ENCODE measurements at regions not wholly inside any gene's neighbourhood (a gene's known extent, or its start where the extent isn't known, plus 50 kb on each side); places are given as distances from the start of the nearest gene placed in this dataset.
A peak's percentile ranks its signal among the peaks of the same experiment; 100 is the strongest.

DNA sequence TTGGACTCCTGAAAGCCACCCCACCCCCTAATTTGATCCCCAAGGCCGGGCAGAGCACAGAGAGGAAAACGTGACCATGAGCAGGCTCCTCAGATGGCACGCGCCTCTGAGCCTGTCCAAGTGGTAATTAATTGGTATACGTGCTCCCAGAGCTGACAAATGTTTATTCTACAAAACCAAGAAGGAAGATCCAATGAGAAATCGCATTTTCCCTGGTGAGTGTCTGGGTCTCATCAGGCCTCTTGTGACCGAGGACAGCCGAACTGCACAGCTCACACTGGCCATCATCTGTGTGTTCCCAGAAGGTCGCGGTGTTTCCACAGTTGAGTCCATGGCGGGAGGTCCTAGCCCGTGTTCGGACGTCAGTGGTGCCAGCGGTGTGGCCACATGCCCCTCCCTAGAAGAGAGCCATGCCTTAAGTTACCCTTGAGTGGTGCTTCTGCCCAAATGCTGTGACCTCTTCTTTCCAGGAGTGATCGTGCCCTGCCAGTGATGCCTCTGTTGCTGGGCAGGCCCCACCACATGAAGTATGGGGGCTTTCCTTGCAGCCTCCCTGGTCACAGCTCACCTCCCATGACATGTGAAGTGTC, 317.5 kb upstream of the RTL1 start:
- no peak for DNase-seq

DNA sequence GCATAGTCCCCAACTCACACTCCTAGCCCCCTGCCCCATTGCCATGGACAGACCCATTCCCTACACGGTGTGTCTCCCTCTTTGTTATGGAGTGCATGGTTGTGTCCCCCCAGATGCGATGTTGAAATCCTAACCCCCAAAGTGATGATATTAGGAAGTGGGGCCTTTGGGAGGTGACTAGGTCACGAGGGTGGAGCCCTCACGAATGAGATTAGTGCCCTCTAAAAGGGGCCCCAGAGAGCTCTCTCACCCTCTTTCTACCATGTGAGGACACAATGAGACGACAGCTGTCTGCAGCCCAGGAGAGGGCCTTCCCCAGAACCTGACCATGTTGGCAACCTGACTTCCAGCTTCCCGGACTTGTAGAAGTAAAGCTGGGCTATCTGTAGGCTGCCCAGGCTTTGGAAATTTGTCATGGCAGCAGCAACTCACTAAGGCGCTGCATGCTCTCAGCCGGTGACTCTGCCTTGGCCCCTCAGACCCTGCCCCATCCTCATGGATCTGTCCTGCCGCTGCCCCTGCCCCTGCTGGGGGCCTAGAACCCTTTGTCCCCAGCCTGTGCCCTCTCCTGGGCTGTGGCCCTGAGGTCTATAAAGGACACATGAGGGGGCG, 318.1 kb upstream of the RTL1 start:
- no peak for DNase-seq

DNA sequence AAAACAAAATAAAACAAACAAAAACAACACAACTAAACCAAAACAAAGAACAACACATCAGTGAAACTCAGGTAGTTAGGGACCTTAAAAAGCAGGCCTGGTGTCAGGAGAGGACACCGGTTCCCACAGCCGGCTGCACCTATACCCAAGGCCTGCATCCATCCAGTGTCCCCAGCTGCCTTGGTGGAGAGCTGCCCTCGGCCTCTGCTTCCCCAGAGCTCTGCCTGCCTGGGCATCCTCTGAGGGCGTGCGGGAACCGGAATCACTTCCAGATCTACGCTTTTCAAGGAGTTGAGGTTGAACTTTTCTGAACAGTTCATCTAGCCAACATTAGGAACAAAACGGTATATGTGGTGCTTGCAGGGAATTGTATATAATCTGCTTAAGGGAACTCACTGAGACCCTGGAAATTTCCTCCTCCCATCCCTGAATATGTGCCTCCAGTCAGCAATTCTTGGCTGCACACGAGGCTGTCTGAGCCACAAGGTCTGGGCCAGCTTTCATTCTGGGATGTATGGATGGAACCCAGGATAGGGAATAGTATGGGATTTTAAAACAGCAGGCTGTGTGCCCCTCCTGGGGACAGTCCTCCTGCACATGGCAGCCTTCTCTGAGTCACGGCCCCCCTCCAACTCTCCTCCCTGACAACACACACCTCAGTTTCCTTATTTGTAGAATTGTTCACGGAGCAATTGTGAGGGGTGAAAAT, 319.0 kb upstream of the RTL1 start:
- DNase-seq: no peak

DNA sequence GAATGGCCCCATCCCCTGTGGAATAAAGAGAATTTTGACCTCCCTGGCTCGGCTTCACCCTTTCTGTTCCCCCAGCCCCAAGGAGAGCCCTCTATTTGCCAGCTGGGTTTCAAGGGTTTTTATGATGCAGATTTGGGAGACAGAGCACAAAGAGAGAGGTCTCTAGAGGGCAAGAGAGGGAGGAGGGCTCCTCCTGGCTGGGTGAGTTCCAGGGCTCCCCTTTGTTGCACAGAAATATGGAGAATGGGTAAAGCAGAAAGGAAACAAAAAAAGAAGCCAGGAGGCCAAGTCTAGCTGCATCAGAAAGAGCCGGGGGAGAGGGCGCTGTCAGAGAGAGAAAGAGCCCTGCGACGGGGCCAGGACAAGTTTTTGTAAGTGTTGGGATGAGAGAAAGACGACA, 319.6 kb upstream of the RTL1 start:
- DNase-seq: peak; percentile 63

DNA sequence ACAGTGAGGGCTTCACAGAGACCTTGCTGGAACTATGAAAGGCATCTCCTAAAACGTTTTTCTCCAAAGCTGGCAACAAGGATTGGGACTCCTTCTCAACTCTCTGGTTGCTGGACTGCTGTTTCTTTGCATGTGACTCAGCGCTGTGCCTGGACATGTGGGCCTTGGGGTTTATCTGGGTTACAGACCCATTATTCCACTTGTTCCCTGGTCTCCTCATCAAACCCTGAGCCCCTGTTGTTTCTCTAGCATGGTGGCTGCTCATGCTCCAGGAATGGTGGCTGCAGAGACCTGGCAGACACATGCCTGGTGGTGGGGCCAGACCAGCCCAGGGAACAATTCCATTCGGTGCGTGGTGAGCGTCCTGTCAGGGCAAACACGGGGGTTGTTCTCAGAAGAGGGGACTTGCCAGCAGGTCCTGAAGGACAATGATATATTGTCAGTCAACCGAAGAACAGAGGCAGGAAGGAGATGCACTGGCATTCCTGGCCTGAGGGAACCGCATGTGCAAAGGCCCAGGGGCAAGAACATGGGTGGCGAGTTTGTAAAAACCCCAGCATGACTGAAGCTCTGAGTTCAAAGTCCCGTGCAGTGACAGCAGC, 320.1 kb upstream of the RTL1 start:
- no peak for DNase-seq

DNA sequence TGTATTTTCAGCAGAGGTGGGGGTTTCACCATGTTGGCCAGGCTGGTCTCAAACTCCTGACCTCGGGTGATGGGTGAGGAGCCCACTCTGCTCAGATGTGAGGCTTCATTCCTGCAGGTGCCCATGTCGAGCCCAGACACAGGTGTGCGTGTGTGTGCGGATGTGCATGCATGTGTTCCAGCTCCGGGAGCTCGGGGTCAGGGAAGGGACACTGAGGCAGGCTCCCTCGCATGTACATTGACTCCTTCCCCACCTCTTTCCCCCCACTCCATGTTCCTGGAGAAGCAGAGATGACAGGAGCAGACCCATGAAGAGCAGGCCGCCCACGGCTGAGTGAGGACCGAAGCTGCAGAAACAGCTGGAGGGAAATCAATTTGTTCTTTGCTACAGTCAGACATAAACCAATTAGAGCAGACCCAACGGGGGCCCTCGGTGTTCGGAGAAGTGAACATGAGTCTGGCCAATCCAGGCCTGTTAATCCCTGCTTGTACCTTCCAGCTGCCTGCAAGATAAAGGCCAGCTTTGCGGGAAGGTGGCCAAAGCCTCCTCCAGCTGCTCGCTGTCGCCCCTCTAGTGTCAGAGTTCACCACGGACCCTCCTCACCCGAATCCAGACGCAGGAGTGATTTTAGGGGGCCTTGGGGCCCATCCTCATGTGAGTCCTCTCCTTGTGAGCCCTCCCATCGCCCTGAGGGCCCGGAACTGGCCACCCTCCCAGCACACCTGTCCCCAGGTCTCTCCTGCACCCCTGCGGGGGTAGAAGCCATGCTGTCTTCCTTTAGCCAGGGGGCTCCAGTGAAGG, 321.0 kb upstream of the RTL1 start:
- peak; percentile 50 for DNase-seq

DNA sequence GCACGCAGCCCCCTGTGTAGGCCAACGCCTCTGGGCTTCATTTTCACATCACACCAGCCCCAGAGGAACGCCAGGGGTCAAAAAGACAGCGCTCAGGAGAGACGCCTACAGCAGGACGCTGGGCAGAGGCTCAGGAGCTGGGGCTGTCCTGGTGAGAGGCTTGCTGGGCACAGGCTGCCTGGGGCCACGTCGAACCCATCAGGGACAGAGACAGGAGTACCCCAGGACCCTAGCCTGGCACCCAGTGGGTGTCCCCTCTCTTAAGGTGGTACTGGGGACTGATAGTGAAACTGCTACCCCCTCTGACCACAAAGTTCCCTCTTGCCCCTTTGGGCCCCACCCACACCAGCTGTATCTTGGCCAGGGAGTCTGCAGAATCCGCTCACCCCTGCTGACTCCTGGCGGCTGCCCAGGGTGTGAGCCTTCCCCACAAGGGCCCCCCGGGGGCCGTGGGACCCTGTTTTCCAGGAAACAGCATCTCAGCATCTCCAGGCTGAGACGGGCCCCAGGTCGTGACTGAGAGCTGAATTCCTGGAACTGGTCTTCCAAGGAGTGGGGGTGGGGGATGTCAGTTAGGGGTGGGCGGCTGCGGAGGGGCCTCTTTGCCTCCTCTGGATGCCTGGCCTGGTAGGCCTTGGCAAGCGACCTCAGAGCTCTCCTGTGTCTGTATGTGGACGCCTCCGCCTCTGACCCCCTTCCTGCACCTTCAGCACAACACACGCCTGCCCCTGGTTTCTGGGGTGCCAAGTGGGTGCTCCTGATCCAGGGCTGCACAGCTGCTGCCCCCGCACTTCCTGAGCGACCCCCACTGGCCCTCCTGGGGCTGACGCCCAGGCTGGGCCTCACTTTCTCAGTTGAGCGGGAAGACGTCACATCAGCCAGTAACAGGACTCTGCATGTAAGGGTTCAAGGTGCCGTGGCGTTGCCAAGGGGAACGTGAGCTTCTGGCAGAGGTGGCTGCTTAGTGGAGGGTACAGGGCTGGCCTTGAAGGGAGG, 321.9 kb upstream of the RTL1 start:
- peak; percentile 9 for DNase-seq

DNA sequence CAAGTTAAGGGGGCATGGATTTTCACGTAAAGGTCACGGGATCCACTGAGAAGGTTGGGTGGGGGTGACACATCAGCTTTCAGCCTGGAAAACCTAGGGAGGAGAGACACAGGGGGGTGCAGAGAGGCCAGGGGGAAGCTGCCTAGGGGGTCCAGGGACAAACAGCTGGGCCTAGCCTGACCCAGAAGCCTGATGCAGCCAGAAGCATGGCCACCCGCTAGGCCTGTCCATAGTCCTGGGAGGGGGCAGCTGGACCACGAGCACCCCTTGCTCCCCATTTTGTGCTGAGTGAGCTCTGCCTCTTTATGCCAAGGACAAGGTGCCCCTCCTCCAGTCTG, 322.7 kb upstream of the RTL1 start:
- DNase-seq: no peak

DNA sequence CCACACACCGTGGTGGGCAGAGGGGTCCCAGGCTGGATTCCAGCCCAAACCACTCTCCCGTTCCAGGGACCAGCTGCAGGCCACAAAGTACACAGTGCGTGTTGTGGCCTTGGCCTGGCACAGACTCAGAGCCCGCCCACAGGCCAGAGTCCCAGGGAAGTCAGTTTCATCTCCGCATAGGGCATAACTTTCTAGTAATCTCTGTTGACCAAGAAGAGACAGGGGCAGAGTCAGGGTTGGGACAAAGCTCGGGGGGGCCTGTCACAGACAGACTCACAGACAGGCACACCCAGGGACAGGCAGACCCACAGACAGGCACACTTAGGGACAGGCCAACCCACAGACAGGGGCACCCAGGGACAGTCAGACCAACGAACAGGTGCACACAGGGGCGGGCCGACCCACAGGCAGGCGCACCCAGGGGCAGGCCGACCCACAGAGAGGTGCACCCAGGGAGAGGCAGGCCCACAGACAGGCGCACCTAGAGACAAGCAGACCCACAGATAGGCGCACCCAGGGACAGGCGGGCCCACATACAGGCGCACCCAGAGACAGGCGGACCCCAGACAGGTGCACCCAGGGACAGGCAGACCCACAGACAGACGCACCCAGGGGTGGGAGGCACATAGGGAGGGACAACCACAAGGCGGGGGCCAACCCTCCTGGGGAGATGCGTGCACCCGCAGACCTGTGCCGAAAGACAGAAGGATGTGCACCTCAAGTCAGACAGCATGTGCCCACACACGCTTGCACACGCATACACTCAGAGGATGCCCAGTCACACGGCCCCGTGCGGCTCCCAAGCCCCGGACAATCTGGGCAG, 323.3 kb upstream of the RTL1 start:
- DNase-seq: no peak

DNA sequence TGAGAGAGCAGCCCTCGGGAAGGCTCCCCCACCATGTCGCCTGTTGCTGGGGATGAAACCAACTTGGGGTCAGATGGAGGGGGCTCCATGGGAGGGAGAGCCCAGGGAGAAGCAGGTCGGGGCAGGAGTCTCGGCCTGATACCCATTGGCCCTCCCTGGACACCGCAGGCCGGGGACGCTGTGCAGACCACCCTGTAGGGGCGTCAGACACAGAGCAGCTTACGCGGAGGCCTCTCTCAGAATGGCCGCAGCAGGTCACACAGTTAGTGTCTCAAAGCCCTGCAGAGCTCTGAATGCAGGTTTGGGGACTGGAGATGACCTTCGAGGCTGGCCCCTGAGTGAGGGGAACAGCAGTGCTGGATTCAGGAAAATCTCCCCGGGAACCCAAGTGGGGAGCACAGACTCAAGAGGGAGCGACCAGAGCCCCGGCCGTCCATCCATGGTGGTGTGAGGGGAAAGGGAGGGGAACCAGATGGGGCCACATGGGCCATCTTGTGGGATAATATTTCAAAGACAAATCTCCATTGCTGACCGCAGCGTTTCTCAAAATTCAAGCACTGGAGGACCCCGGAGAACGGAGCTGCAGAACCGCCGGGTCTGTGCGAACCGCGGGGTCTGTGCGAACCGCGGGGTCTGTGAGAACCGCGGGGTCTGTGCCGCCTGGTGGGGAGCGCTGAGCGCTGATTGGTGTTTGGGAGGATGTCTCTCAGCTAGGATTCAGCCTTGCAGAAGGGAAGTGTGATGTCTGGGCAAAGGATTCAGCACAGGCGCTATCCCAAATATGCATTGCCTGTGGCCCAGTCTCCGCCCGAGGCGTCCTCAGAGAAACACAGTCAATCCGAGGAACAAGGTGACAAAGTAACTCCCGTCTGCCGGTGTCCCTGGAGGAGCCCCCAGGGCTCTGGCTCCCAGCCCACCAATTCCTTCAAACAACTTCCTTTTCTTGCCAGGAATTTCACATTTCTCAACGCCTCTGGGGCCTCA, 324.4 kb upstream of the RTL1 start:
- DNase-seq: no peak

DNA sequence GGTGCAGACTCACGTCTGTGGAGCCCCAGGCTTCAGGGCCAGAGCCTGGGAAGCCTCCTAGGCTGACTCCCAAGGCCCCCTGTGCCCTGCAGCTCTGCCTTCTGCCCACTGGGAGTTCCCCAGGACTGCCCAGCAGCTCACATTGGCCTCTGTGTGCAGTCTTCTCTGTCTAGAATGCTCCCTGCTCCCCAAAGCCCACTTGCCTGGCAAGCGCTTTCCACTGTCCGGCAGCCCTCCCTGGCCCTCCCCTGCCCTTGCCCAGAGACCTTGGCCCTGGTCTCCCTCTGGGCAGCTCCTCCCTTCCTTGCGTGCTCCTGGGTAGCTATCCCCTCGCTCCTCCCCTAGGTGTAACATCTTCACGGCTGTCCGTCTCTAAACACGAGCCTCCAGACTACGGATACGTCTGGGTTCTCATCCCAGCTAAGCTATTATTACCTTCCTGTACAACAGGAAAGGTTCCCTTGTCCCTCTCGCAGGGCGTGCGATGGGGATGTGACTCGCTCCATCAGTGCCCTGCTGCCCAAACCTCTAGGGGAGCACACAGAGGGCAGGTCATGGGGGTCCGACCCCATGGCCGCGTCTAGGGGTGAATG, 325.5 kb upstream of the RTL1 start:
- no peak for DNase-seq

DNA sequence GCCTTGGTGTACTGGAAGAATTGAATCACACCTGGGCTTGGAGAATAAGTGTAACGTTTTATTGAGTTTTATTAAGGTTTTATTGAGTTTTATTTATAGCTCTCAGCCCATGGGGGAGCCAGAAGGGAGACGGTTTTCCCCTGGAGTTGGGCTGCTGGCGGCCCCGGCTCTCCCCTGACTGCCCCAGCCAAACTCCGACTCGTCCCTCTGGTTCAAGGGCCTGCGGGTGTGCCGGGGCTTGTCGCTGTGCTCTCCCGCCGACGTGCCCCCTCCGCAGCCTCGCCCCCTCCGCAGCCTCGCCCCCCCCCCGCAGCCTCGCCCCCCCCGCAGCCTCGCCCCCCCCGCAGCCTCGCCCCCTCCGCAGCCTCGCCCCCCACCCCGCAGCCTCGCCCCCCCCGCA, 326.1 kb upstream of the RTL1 start:
- DNase-seq: no peak

DNA sequence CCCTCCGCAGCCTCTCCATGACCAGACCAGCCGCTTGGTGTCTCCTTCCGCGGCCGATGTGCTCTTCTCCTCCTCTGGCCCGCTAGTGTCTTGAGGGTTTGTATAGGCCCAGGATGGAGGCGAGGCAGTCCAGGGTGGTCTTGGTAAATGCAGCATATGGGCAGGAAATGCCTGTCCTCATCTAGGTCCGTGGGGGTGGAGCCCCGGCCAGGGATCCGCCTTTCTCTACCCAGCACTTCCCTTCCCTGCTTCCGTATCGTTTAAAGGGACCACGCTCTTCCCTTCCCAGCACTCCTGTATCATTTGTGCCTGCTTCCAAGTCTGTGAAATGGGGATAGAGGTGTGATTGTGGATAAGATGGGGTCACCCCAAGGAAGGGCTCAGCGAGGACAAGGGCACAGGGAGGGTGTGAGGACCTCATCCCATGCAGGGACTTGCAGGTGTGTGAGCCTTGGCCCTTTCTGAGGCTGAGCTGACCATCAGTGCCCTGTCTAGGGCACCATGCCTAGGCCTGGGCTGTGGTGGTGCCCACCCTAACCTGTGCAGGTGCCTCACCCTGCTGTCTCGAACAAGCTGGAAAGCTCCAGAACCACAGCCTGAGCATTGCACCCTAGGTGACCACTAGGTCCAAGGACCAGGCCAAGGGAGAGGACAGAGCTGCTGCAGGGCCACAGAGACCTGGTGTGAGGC, 326.8 kb upstream of the RTL1 start:
- no peak for DNase-seq

DNA sequence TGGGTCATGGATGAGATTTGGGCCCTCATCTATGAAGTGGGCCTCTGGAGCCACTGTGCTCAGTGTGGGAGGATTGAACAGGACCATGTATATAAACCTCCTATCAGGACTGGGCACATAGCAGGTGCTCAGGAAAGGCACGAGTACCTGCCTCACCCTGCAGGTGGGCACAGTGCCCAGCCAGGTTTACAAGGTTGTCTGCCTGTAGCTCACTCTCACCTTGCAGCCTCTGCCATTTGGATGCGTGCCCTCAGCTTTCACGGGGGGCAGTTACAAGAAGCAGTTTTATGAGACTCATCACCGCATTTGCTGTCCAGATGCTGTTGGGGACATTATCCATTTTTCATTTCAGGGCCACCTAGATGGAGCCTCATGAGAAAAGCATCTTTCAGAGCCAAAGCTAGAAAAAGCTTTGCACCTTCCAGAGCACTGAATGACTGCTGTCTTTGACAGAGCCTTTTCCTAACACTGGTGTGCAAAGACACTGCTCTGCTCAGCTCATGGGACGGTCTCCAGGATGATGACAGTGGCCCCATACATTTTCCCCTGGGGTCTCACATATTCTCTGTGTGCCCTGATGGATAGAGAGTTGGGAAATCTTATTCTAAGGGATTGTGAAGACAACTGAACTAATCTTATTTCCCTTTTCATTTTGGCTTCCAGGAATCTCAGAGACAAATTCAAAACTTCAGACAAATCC, 327.5 kb upstream of the RTL1 start:
- no peak for DNase-seq

DNA sequence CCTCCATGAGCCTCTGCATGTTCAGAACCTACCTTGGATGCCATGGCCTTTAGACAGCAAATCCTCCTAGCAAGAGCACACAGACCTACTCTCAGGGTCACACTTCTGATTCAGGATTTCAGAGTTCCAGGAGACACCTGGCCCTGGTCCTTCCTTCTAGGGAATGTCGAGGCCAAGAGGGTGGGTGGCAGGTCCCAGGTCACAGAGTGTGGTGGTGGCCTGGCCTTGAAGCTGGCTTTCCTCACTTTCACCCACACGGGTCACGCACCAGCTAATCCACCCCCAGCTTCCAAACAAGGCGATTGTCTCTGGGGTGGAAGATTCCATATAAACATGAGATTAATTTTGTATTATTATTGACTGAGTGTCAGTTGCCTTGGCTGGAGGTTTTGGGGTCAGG, 328.3 kb upstream of the RTL1 start:
- DNase-seq: no peak

DNA sequence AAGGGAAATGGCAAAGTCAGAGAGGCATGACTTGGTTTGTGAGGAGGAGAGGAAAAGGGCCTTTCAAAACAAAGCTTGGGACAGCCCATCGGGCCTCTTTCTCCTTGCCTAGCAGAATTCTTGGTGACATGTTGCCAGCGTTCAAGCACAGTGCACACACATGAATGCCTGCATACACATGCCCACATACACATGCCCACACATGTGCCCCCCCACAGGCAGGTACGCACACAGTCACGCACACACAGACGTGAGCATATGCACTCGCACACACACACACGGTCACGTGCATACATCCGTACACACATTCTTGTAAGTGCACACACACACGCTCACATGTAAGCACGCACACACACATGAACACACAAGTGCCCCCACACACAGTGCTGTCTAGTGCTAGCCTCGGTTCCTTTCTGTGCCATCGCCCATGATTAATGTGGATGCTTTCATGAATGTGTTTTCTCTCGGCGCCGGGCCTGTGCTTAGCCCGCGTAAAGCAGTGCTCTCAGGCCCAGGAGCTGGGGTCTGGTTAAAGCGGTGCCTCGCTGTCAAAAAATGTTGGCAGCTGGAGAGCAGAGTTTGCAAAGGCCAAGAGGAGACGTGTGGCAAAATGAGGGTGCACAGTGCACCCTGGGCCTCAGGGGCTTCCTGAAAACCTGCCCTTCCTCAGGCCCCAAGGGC, 328.8 kb upstream of the DIO3 start:
- DNase-seq: no peak

DNA sequence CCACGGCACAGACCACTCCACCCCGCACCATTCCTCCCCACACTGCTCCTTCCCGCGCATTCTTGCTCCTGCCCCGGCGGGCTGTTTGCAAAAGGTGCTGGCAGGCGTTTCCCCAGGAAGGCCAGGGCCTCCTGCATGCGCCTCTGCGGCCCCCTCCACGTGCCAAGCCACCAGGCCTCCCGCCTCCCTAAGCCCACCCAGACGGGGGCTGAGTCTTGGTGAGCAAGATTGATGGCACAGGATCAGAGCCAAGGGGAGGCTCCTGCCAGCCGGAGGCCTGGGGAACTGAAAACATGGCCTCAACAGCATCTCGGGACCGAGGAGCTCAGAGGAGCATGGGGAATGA, 328.3 kb upstream of the DIO3 start:
- DNase-seq: no peak

DNA sequence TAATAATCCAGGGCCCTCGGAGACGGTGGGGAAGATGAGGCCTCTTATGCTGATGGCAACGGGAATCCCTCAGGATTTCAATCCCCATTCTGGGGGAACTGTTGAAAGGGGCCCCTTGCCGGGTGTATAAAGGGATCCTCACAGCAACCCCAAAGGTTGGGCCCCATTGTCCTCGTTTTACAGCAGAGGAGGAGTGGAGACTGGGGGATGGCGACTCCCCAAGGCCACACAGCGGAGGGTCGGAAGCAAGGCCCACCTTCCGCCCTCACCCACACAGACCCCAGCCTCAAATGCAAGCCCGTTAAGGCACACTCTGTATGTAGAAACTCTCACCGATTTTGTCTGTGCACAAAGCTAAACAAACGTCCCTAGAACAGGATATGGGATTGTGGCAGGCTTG, 327.9 kb upstream of the DIO3 start:
- DNase-seq: no peak
